ENCODE measurements at regions not wholly inside any gene's neighbourhood (a gene's known extent, or its start where the extent isn't known, plus 50 kb on each side); places are given as distances from the start of the nearest gene placed in this dataset.

- no peak for TF ChIP-seq CTCF (IDR thresholded peaks at IDR 0.05)
- TF ChIP-seq EZH2phosphoT487 (IDR thresholded peaks at IDR 0.05) = no peak
- TF ChIP-seq EZH2 (IDR thresholded peaks at IDR 0.05) = no peak
Observed at GRCh38 chr2:17302281-17302680, 216.0 kb downstream of the RAD51AP2 start.

Data from neural progenitor cell (in vitro differentiated cells).